GM06990 (cell line): ENCODE measurements at regions not wholly inside any gene's neighbourhood (a gene's known extent, or its start where the extent isn't known, plus 50 kb on each side); places are given as distances from the start of the nearest gene placed in this dataset.

Source experiments
- DNase-seq: peaks from one replicate; pipeline ENCODE4 v3.0.0-alpha.2; 2011; ENCODE audit not compliant: insufficient read length; ENCODE audit errors: extremely low read depth
- H3K27me3 ChIP-seq: replicated peaks from 2 replicates; pipeline ENCODE4 v1.6.0; 2011; ENCODE audit warnings: low read length; ENCODE audit not compliant: control insufficient read depth, insufficient read depth
- H3K36me3 ChIP-seq: 2 replicates; pipeline ENCODE4 v1.5.1; 2011; ENCODE audit warnings: low read length; ENCODE audit not compliant: control insufficient read depth, insufficient read depth
- H3K4me3 ChIP-seq: replicated peaks from 2 replicates; pipeline ENCODE4 v1.5.1; 2011; ENCODE audit warnings: low read depth, mild to moderate bottlenecking, control low read depth, low read length
- TF ChIP-seq, protein P1 (sequence below): IDR thresholded peaks from 2 replicates; pipeline ENCODE4 v1.5.1; 2011; ENCODE audit warnings: low read length, control low read depth, mild to moderate bottlenecking, inconsistent platforms; ENCODE audit not compliant: insufficient read depth, poor library complexity, severe bottlenecking

DNA sequence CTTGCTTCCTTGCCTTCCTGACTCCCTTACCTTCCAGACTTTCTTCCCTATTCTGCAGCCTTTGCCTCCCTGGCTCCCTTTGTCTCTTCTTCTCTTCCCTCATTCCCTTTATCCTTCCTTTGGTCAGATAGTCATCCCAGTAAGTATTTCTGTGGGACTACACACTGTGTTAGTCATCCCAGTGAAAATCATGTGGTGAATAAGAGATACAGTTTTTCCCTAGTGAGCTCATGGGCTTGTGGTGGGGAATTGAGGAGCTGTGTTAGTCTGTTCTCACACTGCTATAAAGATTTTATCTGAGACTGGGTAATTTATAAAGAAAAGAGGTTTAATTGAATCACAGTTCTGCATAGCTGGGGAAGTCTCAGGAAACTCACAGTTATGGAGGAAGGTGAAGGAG is 109.8 kb upstream of the EDIL3 start:
- H3K36me3 ChIP-seq: no peaks in the 10 kb centered on the region
- no peak overlapping the region for H3K4me3 ChIP-seq
- no peaks in the 10 kb centered on the region for H3K27me3 ChIP-seq
- DNase-seq: no peak
- TF ChIP-seq, protein P1, sequence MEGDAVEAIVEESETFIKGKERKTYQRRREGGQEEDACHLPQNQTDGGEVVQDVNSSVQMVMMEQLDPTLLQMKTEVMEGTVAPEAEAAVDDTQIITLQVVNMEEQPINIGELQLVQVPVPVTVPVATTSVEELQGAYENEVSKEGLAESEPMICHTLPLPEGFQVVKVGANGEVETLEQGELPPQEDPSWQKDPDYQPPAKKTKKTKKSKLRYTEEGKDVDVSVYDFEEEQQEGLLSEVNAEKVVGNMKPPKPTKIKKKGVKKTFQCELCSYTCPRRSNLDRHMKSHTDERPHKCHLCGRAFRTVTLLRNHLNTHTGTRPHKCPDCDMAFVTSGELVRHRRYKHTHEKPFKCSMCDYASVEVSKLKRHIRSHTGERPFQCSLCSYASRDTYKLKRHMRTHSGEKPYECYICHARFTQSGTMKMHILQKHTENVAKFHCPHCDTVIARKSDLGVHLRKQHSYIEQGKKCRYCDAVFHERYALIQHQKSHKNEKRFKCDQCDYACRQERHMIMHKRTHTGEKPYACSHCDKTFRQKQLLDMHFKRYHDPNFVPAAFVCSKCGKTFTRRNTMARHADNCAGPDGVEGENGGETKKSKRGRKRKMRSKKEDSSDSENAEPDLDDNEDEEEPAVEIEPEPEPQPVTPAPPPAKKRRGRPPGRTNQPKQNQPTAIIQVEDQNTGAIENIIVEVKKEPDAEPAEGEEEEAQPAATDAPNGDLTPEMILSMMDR: no peak

DNA sequence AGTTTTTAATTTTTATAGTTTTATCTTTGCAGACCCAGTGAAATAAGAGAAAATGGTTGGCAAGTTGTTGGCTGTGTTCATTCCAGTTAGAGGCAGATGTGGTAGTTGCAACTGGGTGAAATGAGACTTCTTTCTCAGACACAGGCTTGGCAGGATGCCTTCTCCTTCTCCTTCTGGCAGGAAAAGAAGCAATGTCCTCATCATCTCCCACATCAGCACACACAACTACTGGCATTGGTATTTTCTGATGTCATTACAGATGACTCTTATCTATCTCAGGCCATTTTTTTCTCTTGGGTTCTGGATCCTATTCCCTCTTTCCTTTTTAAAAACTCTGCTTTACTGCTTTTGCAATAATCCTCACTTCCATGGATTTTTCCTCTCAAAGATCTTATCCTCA is 103.3 kb upstream of the EDIL3 start:
- Histone ChIP-seq H3K4me3 (no peak overlapping the region), H3K36me3 (no peaks in the 10 kb centered on the region), H3K27me3 (no peaks in the 10 kb centered on the region)
- no peak for DNase-seq
- TF ChIP-seq, protein P1: no peak

DNA sequence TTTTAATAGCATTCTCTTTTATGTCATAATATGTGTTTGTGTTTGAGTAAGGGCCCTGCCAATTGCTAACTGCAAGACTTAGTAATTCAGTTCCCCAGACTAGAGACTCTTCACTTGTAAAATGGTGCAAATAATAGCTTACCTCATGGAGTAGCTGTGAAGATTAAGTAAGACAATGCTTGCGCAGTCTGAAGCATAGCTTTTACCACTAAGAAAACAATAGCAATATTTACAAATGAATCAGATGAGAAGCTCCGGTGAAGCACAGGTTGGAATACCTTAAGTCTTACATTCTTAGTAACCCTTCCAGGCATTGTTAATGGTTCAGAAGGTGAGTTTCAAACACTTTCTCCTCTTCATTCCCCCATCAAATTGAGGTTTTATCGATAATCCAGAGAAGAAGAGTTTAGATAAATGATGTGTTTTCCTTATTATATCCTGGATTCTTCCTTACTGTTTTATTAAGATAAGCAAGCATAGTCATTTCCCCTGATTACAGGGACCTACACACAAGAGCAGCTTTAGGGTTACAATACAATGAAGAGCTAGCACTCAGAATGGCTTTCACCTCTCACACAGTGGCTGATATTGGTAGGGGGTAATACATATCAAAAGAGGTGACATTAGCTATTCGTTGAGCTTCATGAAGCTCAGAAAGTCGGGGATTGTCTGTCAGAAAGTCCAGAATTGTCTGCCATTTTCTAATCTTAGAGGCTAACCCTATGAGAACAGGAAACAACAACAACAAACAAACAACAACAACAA is 96.4 kb upstream of the EDIL3 start:
- TF ChIP-seq, protein P1: no peak
- Histone ChIP-seq H3K36me3 (no peaks in the 10 kb centered on the region), H3K4me3 (no peak overlapping the region), H3K27me3 (no peaks in the 10 kb centered on the region)
- no peak for DNase-seq

DNA sequence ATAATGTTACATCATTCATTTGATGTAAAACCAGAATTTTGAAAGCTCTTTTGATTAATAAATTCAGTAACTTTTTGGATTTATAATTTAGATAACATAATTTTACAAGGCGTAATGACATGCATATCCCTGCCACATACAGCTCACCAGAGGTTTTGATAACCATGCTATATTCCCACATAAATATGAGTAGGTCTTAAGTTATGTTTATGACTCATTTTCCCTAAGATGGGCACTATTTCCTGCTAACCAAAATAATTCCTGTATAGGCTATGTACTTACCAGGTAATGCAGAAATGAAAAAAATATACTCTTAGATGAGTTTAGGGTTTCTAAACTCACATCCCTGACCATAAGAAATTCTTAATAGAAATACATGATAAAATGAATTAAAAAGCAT is 93.9 kb upstream of the EDIL3 start:
- TF ChIP-seq, protein P1: no peak
- no peak for DNase-seq
- H3K27me3 ChIP-seq: no peaks in the 10 kb centered on the region
- no peaks in the 10 kb centered on the region for H3K36me3 ChIP-seq
- no peak overlapping the region for H3K4me3 ChIP-seq

DNA sequence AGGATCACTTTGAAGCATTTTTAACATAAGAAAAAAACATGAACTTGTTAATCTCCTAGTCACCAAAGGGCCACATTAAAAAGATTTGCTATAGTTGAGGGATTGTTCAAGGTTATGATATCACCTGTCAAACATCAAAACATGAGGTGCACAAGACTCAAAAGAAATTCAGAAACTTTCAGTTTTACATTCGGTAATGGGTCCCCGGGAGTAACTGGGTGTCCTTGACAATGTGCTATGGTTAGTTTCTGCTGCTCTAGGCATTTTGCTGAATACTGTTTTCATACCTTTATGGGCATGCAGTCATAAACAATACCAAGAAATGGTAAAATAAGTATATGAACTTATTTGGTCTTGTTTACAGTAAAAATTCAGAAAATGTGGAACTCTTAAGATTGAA is 92.8 kb upstream of the EDIL3 start:
- H3K4me3 ChIP-seq: no peak overlapping the region
- TF ChIP-seq, protein P1: no peak
- no peaks in the 10 kb centered on the region for H3K27me3 ChIP-seq
- no peaks in the 10 kb centered on the region for H3K36me3 ChIP-seq
- no peak for DNase-seq

DNA sequence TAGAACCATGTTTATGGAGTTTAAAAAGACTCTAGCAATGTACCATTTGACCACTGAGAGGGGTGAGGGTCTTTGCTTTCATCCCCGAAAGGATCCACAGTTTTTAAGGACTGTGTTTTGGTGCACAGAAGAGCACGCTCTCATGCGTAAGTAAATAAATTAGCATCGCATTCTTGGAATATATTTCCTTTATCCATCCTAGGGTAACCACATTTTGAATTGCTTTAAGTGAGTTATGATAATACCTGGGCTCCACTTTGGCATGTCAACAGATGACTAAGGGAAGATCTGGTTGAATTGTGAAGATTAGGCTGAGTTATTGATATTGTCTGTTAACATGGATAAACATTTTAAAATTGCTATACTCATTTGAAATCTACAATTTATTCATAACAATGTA is 89.4 kb upstream of the EDIL3 start:
- Histone ChIP-seq H3K4me3 (no peak overlapping the region), H3K36me3 (no peaks in the 10 kb centered on the region), H3K27me3 (no peaks in the 10 kb centered on the region)
- TF ChIP-seq, protein P1: no peak
- no peak for DNase-seq
